ENCODE measurements at regions not wholly inside any gene's neighbourhood (a gene's known extent, or its start where the extent isn't known, plus 50 kb on each side); places are given as distances from the start of the nearest gene placed in this dataset.

- DNase-seq, result peak in 2 of 3 donors; percentile 6 to 57
These were observed 456.5 kb upstream of the SOX11 start for GRCh38 chr2:5235701-5236100.

- DNase-seq, result peak; percentile 13 to 80 (median 31)
These were observed 455.9 kb upstream of the SOX11 start for GRCh38 chr2:5236249-5236648.

- no peak for DNase-seq
These were observed 449.4 kb upstream of the SOX11 start for GRCh38 chr2:5242751-5243150.

DNA sequence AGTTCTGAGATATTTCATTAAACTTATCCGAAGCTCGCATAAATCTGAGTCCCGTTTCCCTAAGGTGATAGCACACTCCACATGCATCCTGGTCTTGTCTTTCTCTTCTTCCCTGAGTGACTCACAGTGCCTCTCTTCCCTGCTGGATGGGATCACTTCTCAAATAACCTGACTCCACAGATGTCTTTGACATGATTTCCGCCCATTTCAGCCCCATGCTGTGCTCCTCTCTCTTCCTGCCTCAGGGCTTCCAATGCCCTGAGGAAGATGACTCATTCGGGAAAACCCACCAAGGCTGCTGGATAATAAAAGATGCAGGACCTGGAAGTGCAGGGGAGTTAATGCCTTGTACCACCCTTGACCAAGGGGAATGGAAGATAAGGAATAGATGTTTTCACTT, 441.7 kb upstream of the SOX11 start:
- DNase-seq, result no peak

- no peak for DNase-seq
These were observed 438.9 kb upstream of the SOX11 start for GRCh38 chr2:5253263-5253662.

DNA sequence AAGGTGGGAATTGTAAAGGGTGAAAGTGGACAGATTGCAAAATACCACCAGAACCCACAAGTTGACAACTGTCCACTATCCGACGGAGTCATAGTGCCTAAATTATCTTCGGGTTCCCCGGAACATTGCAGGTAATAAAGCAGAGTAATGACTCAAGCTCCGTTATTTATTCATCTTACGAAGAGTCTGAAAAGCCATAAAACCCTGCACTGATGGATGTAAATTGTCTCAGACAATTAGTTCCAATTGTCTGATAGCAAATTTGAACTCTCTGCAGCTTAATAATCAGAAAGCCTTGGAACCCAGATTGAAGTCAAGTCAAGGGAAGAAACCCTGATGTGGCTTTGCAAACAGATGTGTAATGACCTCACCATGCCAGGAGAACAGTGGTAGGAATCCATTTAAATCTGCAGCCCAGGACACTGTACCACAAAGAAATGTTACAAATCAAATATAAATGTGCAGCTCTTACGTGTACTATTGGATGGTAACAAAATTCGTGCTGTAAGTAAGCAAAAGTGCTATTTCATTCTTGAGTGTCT, 437.3 kb upstream of the SOX11 start:
- no peak for DNase-seq

GRCh38 chr2:5263291-5263690, 428.9 kb upstream of the SOX11 start:
- no peak for DNase-seq

DNA sequence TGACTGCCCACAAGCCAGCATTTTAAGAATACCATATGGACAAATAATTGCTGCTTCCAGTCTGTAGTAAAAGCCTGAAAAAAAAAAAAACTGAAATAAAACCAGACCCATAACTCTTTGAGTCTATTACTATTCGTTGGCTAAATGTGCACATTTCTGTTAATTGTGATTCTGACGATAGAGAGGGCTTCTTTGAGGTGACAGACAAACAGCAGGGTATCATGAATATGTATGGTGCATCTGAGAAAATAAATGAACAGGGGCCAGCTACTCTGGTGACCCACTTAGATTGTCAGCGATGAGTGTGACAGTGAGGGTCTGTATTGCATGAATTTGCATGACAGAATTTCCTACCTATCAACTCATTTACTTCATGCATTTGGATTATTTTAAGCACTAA, 427.8 kb upstream of the SOX11 start:
- no peak for DNase-seq

GRCh38 chr2:5285061-5285460, 407.1 kb upstream of the SOX11 start:
- DNase-seq, result no peak

DNA sequence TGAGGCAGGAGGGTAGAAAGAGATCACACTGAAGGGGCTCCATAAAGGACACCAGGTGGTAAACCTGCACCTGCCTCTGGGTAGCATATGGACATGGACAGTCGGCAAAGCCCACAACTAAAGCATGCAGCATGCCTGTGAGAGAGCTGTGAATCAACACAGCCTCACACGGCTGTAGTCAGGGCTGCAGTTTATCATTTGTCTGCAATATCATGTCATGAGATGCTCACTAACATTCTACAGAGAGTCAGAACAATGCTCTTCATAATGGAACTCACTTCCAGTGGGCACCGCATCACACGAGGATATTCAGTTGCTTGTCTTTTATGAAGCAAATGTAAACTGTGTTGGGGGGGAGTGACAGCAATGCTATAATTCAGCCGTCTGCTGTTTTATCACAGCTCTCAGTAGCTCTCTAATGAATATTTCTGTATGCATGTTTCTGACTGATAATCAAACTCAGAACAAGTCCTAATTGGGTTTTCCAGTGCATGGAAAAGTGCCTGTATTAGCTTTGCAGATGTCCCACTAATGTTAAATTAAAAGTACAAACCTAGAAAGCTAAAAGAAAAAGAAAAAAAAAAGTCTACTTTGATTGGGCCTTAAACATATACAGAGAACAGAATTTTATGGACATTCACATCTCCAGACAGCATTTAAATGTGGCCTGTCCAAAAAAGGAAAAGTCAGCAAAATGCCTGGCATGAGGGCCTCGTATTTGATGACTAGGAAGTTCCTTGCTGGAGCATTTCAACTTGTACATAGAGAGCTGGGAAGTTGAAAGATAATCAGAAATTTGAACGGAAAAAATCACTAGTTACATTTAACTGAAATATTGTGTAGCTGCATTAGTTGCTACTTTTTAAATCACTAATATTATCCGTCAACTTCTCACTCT, 406.1 kb upstream of the SOX11 start:
- no peak for DNase-seq

- peak in 1 of 3 donors; percentile 9 for DNase-seq
These were observed 404.4 kb upstream of the SOX11 start for GRCh38 chr2:5287558-5288334.

GRCh38 chr2:5290900-5291546, 401.2 kb upstream of the SOX11 start:
- DNase-seq, result no peak

- no peak for DNase-seq
These were observed 387.5 kb upstream of the SOX11 start for GRCh38 chr2:5304640-5305039.

- DNase-seq, result no peak
These were observed 377.1 kb upstream of the SOX11 start for GRCh38 chr2:5315041-5315440.

DNA sequence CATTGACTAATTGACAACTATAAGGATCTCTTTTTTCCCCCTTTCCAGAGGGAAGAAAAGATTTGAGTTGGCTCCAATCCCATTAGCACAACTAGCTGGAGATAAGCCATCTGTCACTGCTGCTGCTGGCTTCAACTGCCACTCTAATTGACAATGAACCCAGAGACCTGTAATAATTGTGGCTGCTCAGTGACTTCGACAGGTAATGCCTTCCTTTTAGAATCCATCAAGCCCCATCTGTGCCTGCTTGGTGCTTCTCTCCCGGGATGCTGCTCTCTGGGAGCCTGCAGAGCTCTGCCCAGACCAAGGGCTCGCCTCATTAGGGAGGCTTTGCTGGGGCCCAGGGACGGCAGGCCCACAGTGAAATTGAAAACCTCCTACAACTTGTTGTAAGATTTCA, 376.7 kb upstream of the SOX11 start:
- DNase-seq, result no peak

DNA sequence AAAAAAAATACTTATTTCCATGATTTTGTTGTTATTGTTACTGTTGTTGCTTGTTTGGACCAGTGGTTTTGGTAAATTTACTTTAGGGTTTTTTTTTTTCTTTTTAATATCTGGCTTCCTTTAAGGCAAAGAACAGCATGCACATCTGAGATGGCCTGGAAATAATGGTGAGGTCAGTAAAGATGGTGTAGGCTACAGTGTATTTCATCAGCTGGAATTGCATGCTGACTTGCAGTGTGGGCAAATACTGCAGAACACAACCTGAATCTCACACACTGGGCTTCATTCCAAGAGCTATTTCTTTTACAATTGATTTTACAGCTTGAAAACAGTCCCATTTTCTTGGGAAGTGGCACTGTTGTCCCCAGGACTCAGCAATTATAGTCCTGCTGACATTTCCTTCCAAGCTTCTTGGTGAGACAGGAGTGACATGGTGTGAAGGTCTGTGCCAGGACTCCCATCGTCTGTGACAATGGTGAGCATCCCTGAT, 376.1 kb upstream of the SOX11 start:
- no peak for DNase-seq

GRCh38 chr2:5319493-5319892, 372.7 kb upstream of the SOX11 start:
- DNase-seq, result no peak

DNA sequence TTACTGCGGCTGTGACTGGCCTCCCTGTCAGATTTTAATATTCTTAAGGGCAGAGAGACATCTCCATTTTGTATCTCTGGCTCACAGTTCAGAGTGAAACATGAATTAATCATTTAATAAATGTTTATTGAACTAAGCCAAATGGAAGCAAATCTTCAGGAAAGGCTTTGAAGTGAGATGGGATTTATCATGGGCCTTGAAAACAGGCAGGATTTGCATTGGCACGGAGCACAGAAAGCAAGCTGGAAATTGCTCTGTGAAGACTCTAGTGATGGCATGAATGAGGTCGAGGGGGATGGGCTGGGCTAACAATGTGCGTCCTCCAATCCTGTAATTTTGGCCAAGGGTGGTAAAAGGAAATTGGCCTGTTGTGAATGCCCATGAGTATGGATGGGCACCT, 369.8 kb upstream of the SOX11 start:
- DNase-seq, result no peak

GRCh38 chr2:5325523-5325922, 366.7 kb upstream of the SOX11 start:
- DNase-seq, result no peak

DNA sequence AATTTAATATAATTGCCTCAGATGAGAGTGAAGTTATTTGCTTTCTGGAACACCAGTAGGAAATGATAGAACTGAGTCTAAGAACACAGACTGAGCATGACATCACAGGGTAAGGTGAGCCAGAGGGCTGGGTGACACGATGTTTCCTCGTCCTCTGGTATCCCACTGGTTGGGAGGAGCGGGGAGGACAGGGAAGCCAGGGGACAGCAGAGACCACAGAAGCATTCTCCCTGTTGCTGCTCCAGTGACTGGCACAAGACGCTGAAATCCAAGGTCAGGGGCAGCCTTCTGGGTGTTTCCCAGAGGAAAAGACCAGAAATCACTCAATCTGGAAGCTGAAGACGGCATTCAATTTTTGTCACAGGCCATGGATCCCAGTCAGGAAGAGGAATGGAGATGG, 363.4 kb upstream of the SOX11 start:
- peak in 1 of 3 donors; percentile 4 for DNase-seq

DNA sequence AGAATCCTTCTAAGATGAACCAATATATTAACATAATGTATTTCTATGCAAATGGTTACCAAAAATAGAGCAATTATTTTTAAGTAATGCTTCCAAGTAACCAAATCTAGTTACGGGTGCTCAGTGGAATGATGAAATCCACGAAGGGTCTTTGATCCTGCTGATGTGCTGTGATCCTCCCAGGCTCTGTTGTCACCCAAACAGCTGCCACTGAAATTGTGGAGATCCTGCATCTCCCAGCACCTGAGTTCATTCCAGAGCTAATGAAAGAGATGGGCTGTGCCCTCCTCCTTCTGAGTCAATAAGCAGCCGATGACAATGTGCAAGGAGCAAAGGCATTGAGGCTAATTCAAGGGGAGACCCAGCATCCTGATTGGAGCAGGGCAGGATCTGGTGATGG, 362.4 kb upstream of the SOX11 start:
- DNase-seq, result no peak

- DNase-seq, result no peak
These were observed 361.2 kb upstream of the SOX11 start for GRCh38 chr2:5330961-5331360.
